Mesendoderm (in vitro differentiated cells): ENCODE measurements at regions not wholly inside any gene's neighbourhood (a gene's known extent, or its start where the extent isn't known, plus 50 kb on each side); places are given as distances from the start of the nearest gene placed in this dataset.

Experiments
- DNase-seq: peaks from one replicate; pipeline ENCODE4 v3.0.0; 2013
- H2AK5ac ChIP-seq: 2 replicates; pipeline ENCODE4 v1.6.1; 2013; ENCODE audit warnings: low read length, inconsistent platforms
- H2BK120ac ChIP-seq: 2 replicates; pipeline ENCODE4 v1.6.1; 2013; ENCODE audit warnings: low read depth, mild to moderate bottlenecking, low read length, moderate library complexity, mixed read lengths
- H2BK15ac ChIP-seq: replicated peaks from 2 replicates; pipeline ENCODE4 v1.6.1; 2013; ENCODE audit warnings: low read depth, mild to moderate bottlenecking, moderate library complexity
- H2BK5ac ChIP-seq: 2 replicates; pipeline ENCODE4 v1.6.1; 2013; ENCODE audit warnings: low read length, inconsistent platforms
- H3K18ac ChIP-seq: 2 replicates; pipeline ENCODE4 v1.6.1; 2013; ENCODE audit warnings: mild to moderate bottlenecking, low read length, mixed read lengths
- H3K23ac ChIP-seq: one replicate; pipeline ENCODE4 v1.6.1; 2013; ENCODE audit warnings: low read length
- H3K27ac ChIP-seq: 2 replicates; pipeline ENCODE4 v1.5.1; 2013; ENCODE audit warnings: low read depth, mild to moderate bottlenecking, inconsistent platforms, low read length, moderate library complexity
- H3K27me3 ChIP-seq: 2 replicates; pipeline ENCODE4 v1.6.1; 2013; ENCODE audit warnings: low read length, control low read depth, mild to moderate bottlenecking, inconsistent platforms; ENCODE audit not compliant: insufficient read depth, poor library complexity
- H3K36me3 ChIP-seq: 2 replicates; pipeline ENCODE4 v1.6.1; 2013; ENCODE audit warnings: low read length, inconsistent platforms; ENCODE audit not compliant: control insufficient read depth, insufficient read depth
- H3K4ac ChIP-seq: one replicate; pipeline ENCODE4 v1.6.1; 2013; ENCODE audit warnings: low read depth, mild to moderate bottlenecking, low read length, moderate library complexity
- H3K4me1 ChIP-seq: 2 replicates; pipeline ENCODE4 v1.6.1; 2013; ENCODE audit warnings: low read depth, low read length, inconsistent platforms; ENCODE audit not compliant: control insufficient read depth
- H3K4me2 ChIP-seq: 2 replicates; pipeline ENCODE4 v1.6.1; 2013; ENCODE audit warnings: low read length
- H3K4me3 ChIP-seq: 2 replicates; pipeline ENCODE4 v1.5.1; 2013; ENCODE audit warnings: mild to moderate bottlenecking, low read length
- H3K56ac ChIP-seq: one replicate; pipeline ENCODE4 v1.6.1; 2013; ENCODE audit warnings: low read length
- H3K79me1 ChIP-seq: 2 replicates; pipeline ENCODE4 v1.6.1; 2013; ENCODE audit warnings: low read length, inconsistent platforms
- H3K79me2 ChIP-seq: 2 replicates; pipeline ENCODE4 v1.6.1; 2013; ENCODE audit warnings: mild to moderate bottlenecking, low read length; ENCODE audit not compliant: control insufficient read depth, insufficient read depth
- H3K9ac ChIP-seq: 2 replicates; pipeline ENCODE4 v1.6.1; 2013; ENCODE audit warnings: low read length, inconsistent platforms
- H4K5ac ChIP-seq: one replicate; pipeline ENCODE4 v1.6.1; 2013; ENCODE audit warnings: low read length
- H4K8ac ChIP-seq: one replicate; pipeline ENCODE4 v1.6.1; 2013; ENCODE audit warnings: low read depth, mild to moderate bottlenecking, control low read depth, low read length, moderate library complexity
- WGBS: extraction: QIAGEN DNeasy Blood & Tissue Kit; methylation state at CpG from one replicate; pipeline ENCODE4 v1.1.7; 2013; ENCODE audit warnings: low lambda C conversion rate, missing lambda C conversion rate; ENCODE audit not compliant: insufficient coverage; ENCODE audit errors: extremely low coverage; 5-methylcytosine and 5-hydroxymethylcytosine counted together

DNA sequence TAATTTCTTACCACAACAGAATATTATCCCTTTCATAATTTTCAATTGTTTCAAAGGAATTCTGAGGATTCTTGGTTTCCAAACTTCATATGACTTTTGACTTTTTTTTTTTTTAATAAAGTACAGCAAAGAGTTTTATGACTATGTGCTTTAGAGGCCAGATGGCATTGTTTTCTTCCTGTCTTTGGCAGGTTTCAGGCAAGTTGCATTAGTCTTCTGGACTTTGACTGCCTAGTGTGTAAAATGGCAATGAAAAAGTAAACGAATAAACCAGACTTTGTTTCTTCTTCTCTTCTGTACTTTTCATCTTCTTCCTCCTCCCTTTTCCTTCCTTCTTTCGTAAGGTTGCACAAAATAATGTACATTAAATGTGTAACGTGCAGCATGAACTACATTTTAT is 172.6 kb upstream of the RBFOX1 start:
- Histone ChIP-seq H2BK15ac (no peak overlapping the region), H3K4me2 (no peak overlapping the region), H4K8ac (no peak overlapping the region), H3K18ac (no peak overlapping the region), H3K56ac (no peak overlapping the region), H3K4me1 (no peaks in the 10 kb centered on the region), H3K4me3 (no peak overlapping the region), H3K9ac (no peak overlapping the region), H3K36me3 (no peaks in the 10 kb centered on the region), H2BK120ac (no peak overlapping the region), H4K5ac (no peak overlapping the region), H3K27me3 (no peaks in the 10 kb centered on the region), H2BK5ac (no peak overlapping the region), H3K79me2 (no peaks in the 10 kb centered on the region), H3K79me1 (no peaks in the 10 kb centered on the region), H3K4ac (no peak overlapping the region), H2AK5ac (no peak overlapping the region), H3K27ac (no peak overlapping the region), H3K23ac (no peak overlapping the region)
- WGBS: no CpG with 5 or more reads among the region's 3 CpGs
- DNase-seq: no peak

DNA sequence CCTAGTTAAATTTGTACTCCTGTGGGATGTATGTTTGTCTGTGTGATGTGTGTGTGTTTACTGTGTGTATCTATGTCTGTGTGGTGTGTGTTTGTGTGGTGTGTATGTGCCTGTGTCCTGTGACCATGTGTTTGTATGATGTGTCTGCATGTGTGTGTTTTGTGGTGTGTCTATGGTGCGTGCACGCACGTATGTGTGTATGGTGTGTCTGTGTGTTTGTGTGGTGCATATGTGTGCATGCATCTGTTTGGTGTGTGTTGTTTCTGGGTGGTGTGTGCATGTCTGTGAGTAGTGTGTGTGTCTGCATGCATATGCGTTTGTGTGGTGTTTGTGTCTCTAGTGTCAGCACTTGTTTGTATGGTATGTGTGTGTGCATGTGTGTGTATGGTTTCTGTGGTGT is 174.2 kb upstream of the RBFOX1 start:
- DNase-seq: no peak
- Histone ChIP-seq H2BK120ac (no peak overlapping the region), H3K9ac (no peak overlapping the region), H4K8ac (no peak overlapping the region), H3K4me2 (no peak overlapping the region), H4K5ac (no peak overlapping the region), H2AK5ac (no peak overlapping the region), H3K79me2 (no peaks in the 10 kb centered on the region), H3K4me3 (no peak overlapping the region), H2BK5ac (no peak overlapping the region), H3K79me1 (no peaks in the 10 kb centered on the region), H3K27me3 (no peaks in the 10 kb centered on the region), H3K23ac (no peak overlapping the region), H3K4me1 (no peaks in the 10 kb centered on the region), H3K56ac (no peak overlapping the region), H3K27ac (no peak overlapping the region), H2BK15ac (no peak overlapping the region), H3K36me3 (no peaks in the 10 kb centered on the region), H3K4ac (no peak overlapping the region), H3K18ac (no peak overlapping the region)
- no CpG with 5 or more reads among the region's 4 CpGs for WGBS

DNA sequence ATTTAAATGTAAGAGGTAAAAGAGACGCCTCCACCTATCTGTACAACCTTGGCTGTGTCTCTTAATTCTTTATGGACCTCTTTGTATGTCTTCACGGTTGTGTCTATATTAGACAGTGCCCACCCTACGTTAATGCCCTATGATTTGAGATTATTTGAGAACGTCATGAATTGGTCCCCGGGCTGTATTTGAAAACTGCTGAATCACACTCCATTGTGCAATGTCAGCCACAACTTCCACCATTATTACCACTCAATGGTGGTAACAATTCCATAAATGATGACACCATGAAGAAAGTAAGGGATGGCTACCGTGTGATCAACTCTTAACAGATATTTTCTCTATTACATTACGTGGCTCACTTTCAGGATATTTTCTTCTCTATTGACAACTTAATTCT is 182.4 kb upstream of the RBFOX1 start:
- H3K79me2 ChIP-seq: no peaks in the 10 kb centered on the region
- no peak for DNase-seq
- H3K79me1 ChIP-seq: no peaks in the 10 kb centered on the region
- no peak overlapping the region for H3K27ac ChIP-seq
- no peaks in the 10 kb centered on the region for H3K4me1 ChIP-seq
- no peak overlapping the region for H2AK5ac ChIP-seq
- no peak overlapping the region for H3K4ac ChIP-seq
- H3K27me3 ChIP-seq: no peaks in the 10 kb centered on the region
- no peak overlapping the region for H3K18ac ChIP-seq
- H4K5ac ChIP-seq: no peak overlapping the region
- no peak overlapping the region for H3K9ac ChIP-seq
- H4K8ac ChIP-seq: no peak overlapping the region
- no peak overlapping the region for H3K4me3 ChIP-seq
- no peak overlapping the region for H2BK120ac ChIP-seq
- H2BK5ac ChIP-seq: no peak overlapping the region
- no CpG with 5 or more reads among the region's 7 CpGs for WGBS
- no peak overlapping the region for H3K23ac ChIP-seq
- H3K4me2 ChIP-seq: no peak overlapping the region
- H3K36me3 ChIP-seq: no peaks in the 10 kb centered on the region
- H3K56ac ChIP-seq: no peak overlapping the region
- no peak overlapping the region for H2BK15ac ChIP-seq

DNA sequence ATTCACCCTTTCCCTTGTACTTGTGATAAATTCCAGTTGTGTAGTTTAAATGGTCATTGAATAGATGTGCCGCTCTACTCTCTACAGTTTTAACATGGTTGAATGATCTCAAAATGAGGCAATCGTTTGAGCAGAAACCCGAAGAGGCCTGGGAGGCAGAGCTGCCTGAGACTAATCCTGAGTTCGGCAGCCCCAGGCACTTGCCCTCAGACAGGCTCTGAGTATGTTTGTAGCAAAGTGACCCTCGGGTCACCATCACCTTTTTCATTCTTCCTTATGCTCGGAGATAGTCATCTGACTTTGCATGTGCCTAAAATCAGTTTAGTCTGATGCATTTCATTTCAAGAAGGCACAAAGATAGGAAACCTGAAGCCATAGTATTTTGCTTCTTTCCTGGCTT is 184.0 kb upstream of the RBFOX1 start:
- no peaks in the 10 kb centered on the region for H3K4me1 ChIP-seq

DNA sequence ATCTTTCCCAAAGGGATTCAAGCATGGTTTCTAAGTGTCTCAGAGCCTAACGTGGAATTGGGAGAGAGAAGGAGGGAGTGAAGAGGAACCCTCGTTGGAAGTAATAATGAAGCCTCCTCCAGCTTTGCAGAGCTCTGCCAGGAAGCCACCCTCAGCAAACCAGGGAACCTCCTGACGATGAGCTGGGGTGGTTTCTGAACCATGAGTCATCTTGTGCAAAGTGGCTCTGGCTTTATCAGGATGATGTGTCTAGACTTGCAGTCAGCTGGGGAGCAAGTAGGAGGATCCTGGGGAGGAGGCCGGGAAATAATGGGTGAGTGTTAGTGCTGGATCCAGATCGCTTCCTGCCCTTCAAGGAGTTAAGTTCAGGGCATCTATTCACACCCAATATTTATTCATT is 191.7 kb upstream of the RBFOX1 start:
- Histone ChIP-seq H3K23ac (no peak overlapping the region), H3K4me2 (no peak overlapping the region), H3K4ac (no peak overlapping the region), H2BK15ac (no peak overlapping the region), H3K27me3 (no peaks in the 10 kb centered on the region), H2BK120ac (no peak overlapping the region), H3K4me1 (no peaks in the 10 kb centered on the region), H2BK5ac (no peak overlapping the region), H3K56ac (no peak overlapping the region), H3K18ac (no peak overlapping the region), H4K8ac (no peak overlapping the region), H3K79me2 (no peaks in the 10 kb centered on the region), H3K36me3 (no peaks in the 10 kb centered on the region), H3K9ac (no peak overlapping the region), H3K79me1 (no peaks in the 10 kb centered on the region), H4K5ac (no peak overlapping the region), H2AK5ac (no peak overlapping the region), H3K27ac (no peak overlapping the region), H3K4me3 (no peak overlapping the region)
- WGBS: no CpG with 5 or more reads among the region's 5 CpGs
- peak; percentile 67 for DNase-seq

More for the DNA sequence above, 184.0 kb upstream of the RBFOX1 start:
- Histone ChIP-seq H3K23ac (no peak overlapping the region), H3K4me3 (no peak overlapping the region), H2AK5ac (no peak overlapping the region), H3K27ac (no peak overlapping the region), H3K4me2 (no peak overlapping the region), H2BK15ac (no peak overlapping the region), H2BK120ac (no peak overlapping the region), H3K56ac (no peak overlapping the region), H3K36me3 (no peaks in the 10 kb centered on the region), H2BK5ac (no peak overlapping the region), H4K8ac (no peak overlapping the region), H3K4ac (no peak overlapping the region), H4K5ac (no peak overlapping the region), H3K9ac (no peak overlapping the region), H3K18ac (no peak overlapping the region), H3K79me2 (no peaks in the 10 kb centered on the region), H3K27me3 (no peaks in the 10 kb centered on the region), H3K79me1 (no peaks in the 10 kb centered on the region)
- DNase-seq: peak; percentile 33
- WGBS: no CpG with 5 or more reads among the region's 6 CpGs

DNA sequence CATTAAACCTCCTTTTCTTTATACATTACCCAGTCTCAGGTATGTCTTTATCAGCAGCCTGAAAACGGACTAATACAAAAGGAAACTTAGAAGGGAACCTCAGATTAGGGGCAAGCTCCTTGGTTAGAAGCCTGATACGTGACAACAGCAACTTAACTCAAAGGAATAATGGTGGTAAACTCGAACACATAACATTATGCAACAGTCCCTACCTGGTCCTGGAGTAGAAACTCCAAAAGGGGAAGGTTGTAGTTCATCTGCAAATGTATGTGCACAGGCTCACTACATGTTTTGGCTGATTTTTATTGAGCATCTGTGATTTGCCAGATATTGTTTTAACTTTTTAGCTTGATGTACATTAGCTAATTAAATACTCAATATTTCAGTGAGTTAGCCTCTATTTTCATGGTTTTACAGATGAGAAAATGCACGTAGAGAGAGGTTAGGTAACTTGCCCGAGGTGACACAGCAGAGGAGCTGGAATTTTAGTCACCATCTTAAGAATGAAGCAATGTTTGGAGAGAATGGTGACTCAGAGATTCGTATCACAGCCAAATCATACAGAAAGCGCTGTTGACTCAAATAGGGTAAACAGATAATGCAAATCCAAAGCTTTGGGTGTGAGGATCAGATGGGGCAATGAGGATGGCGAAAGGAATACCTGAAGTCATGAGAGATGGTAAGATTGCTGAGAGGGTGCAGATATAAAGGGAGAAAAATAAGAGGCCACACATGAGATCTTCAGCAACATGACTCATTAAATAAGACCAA is 194.9 kb upstream of the RBFOX1 start:
- Histone ChIP-seq H3K4ac (no peak overlapping the region), H3K27me3 (no peaks in the 10 kb centered on the region), H3K4me3 (no peak overlapping the region), H3K9ac (no peak overlapping the region), H3K4me2 (no peak overlapping the region), H4K5ac (no peak overlapping the region), H3K27ac (no peak overlapping the region), H2BK15ac (no peak overlapping the region), H3K56ac (no peak overlapping the region), H3K18ac (no peak overlapping the region), H3K23ac (no peak overlapping the region), H2AK5ac (no peak overlapping the region), H3K79me1 (no peaks in the 10 kb centered on the region), H3K4me1 (no peaks in the 10 kb centered on the region), H3K36me3 (no peaks in the 10 kb centered on the region), H4K8ac (no peak overlapping the region), H3K79me2 (no peaks in the 10 kb centered on the region), H2BK120ac (no peak overlapping the region), H2BK5ac (no peak overlapping the region)
- no CpG with 5 or more reads among the region's 8 CpGs for WGBS
- DNase-seq: peak; percentile 59
